HEK293T (cell line): ENCODE measurements at regions not wholly inside any gene's neighbourhood (a gene's known extent, or its start where the extent isn't known, plus 50 kb on each side); places are given as distances from the start of the nearest gene placed in this dataset.

Experiments used
- CTCF ChIA-PET: fragments of 350-600 bp; formaldehyde crosslinking; extraction: SDS; loops from one replicate; lab custom pipeline; 2021; ENCODE audit warnings: antibody characterized with exemption, inconsistent platforms; lab: Yijun Ruan, JAX
- POLR2A ChIA-PET: fragments of 350-600 bp; formaldehyde crosslinking; extraction: SDS; loops from one replicate; lab custom pipeline; 2020; ENCODE audit warnings: antibody characterized with exemption, inconsistent platforms; lab: Yijun Ruan, JAX
- DNase-seq: peaks from one replicate; pipeline ENCODE4 v3.0.0; 2012; ENCODE audit warnings: mixed read lengths; ENCODE audit errors: extremely low spot score
- ARNT ChIP-seq: fragments of 450-650 bp; IDR thresholded peaks from 2 replicates; pipeline ENCODE4 v1.6.1; 2017; ENCODE audit warnings: mild to moderate bottlenecking
- BHLHE40 ChIP-seq: fragments of 450-650 bp; IDR thresholded peaks from 2 replicates; pipeline ENCODE4 v1.6.1; 2016; ENCODE audit warnings: mild to moderate bottlenecking, moderate library complexity, borderline replicate concordance
- CTBP1 ChIP-seq: fragments of 450-650 bp; IDR thresholded peaks from 2 replicates; pipeline ENCODE4 v1.6.1; 2016; ENCODE audit warnings: borderline replicate concordance
- ELF4 ChIP-seq: fragments of 450-650 bp; IDR thresholded peaks from 2 replicates; pipeline ENCODE4 v1.6.1; 2017; ENCODE audit warnings: antibody characterized with exemption
- FOXA1 ChIP-seq: fragments of 450-650 bp; IDR thresholded peaks from 2 replicates; pipeline ENCODE4 v1.6.1; 2016; ENCODE audit warnings: mild to moderate bottlenecking
- FOXK2 ChIP-seq: fragments of 450-650 bp; IDR thresholded peaks from 2 replicates; pipeline ENCODE4 v1.6.1; 2016; ENCODE audit warnings: mild to moderate bottlenecking
- FOXM1 ChIP-seq: fragments of 450-650 bp; IDR thresholded peaks from 2 replicates; pipeline ENCODE4 v1.6.1; 2017; ENCODE audit warnings: mild to moderate bottlenecking, borderline replicate concordance
- HDGF ChIP-seq: fragments of 450-650 bp; IDR thresholded peaks from 2 replicates; pipeline ENCODE4 v1.6.1; 2017; ENCODE audit warnings: antibody characterized with exemption, borderline replicate concordance
- L3MBTL2 ChIP-seq: fragments of 450-650 bp; conservative IDR thresholded peaks from 2 replicates; pipeline ENCODE4 v1.6.1; 2016; ENCODE audit warnings: mild to moderate bottlenecking
- LEF1 ChIP-seq: fragments of 450-650 bp; IDR thresholded peaks from 2 replicates; pipeline ENCODE4 v1.6.1; 2017; ENCODE audit warnings: mild to moderate bottlenecking, borderline replicate concordance
- NFRKB ChIP-seq: fragments of 450-650 bp; IDR thresholded peaks from 2 replicates; pipeline ENCODE4 v1.6.1; 2016; ENCODE audit warnings: mild to moderate bottlenecking, moderate library complexity
- PKNOX1 ChIP-seq: fragments of 450-650 bp; IDR thresholded peaks from 2 replicates; pipeline ENCODE4 v1.6.1; 2016
- SP1 ChIP-seq: fragments of 450-650 bp; IDR thresholded peaks from 2 replicates; pipeline ENCODE4 v1.6.1; 2017
- SUZ12 ChIP-seq: fragments of 450-650 bp; IDR thresholded peaks from 2 replicates; pipeline ENCODE4 v1.6.1; 2016; ENCODE audit warnings: mild to moderate bottlenecking
- TARDBP ChIP-seq: fragments of 450-650 bp; IDR thresholded peaks from 2 replicates; pipeline ENCODE4 v1.6.1; 2016
- ZNF384 ChIP-seq: fragments of 450-650 bp; IDR thresholded peaks from 2 replicates; pipeline ENCODE4 v1.6.1; 2016

DNA sequence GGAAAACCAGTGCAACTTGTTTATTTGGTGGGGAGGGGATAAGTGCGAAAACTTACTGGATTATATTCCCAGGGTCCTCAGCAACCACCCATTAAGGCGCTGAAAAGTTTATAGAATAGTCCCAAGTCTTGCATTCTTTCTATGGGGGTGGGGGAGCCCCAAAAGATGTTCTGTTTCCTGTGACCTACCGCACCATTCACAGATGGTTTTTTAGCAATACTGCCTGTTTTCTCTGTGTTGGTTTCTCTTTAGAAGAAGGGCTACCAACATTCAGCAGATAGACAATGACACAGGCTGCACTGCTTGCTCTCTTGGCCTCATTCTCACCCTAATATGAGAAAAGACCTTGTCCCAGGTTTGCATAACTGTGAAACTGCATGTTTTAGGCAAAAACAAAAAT, 86.5 kb downstream of the FAM76B start:
- ChIA-PET POLR2A (no interaction called here), CTCF (no interaction called here)
- DNase-seq: no peak
- TF ChIP-seq FOXA1: no peak
- no peak for TF ChIP-seq L3MBTL2
- no peak for TF ChIP-seq ARNT
- TF ChIP-seq SP1: no peak
- no peak for TF ChIP-seq LEF1
- no peak for TF ChIP-seq TARDBP
- no peak for TF ChIP-seq FOXK2
- no peak for TF ChIP-seq PKNOX1
- TF ChIP-seq BHLHE40: no peak
- TF ChIP-seq SUZ12: no peak
- no peak for TF ChIP-seq NFRKB

GRCh38 chr11:95702526-95702925, 87.1 kb downstream of the FAM76B start:
- DNase-seq: no peak
- no peak for TF ChIP-seq ELF4
- no peak for TF ChIP-seq FOXK2
- TF ChIP-seq SP1: no peak
- no peak for TF ChIP-seq FOXM1
- TF ChIP-seq NFRKB: no peak
- no peak for TF ChIP-seq ARNT
- TF ChIP-seq HDGF: no peak
- TF ChIP-seq BHLHE40: no peak
- TF ChIP-seq ZNF384: no peak
- TF ChIP-seq TARDBP: no peak
- no peak for TF ChIP-seq PKNOX1
- no peak for TF ChIP-seq L3MBTL2
- no peak for TF ChIP-seq FOXA1
- TF ChIP-seq SUZ12: no peak
- TF ChIP-seq LEF1: no peak
- TF ChIP-seq CTBP1: no peak
- CTCF ChIA-PET: no interaction called here
- POLR2A ChIA-PET: no interaction called here

- ChIA-PET CTCF (no interaction called here), POLR2A (no interaction called here)
- DNase-seq: no peak
- TF ChIP-seq SUZ12: no peak
Measured at GRCh38 chr11:95700471-95700817, 89.1 kb downstream of the FAM76B start.

- TF ChIP-seq TARDBP (no peak), HDGF (no peak), CTBP1 (no peak), FOXA1 (no peak), PKNOX1 (no peak), ARNT (no peak), LEF1 (no peak), SP1 (no peak), FOXM1 (no peak), BHLHE40 (no peak), NFRKB (no peak), SUZ12 (no peak), ZNF384 (no peak), L3MBTL2 (no peak), FOXK2 (no peak), ELF4 (no peak)
- POLR2A ChIA-PET: no interaction called here
- CTCF ChIA-PET: interaction anchor here (0.8 kb wide), 1 partner anchor 545 kb away, joined by 4 read pairs; no protein-coding TSS in a partner anchor
- no peak for DNase-seq
Measured at GRCh38 chr11:95699631-95700470, 89.7 kb downstream of the FAM76B start.

GRCh38 chr11:95698676-95699557, 90.7 kb downstream of the FAM76B start:
- DNase-seq: no peak

More at GRCh38 chr11:95698676-95699557, 90.7 kb downstream of the FAM76B start:
- TF ChIP-seq NFRKB (no peak), FOXA1 (no peak), FOXM1 (no peak), PKNOX1 (no peak), BHLHE40 (no peak), L3MBTL2 (no peak), LEF1 (no peak), TARDBP (no peak), FOXK2 (no peak), ZNF384 (no peak)
- ChIA-PET CTCF (interaction anchor here (0.8 kb wide), 1 partner anchor 544 kb away, joined by 4 read pairs; no protein-coding TSS in a partner anchor), POLR2A (no interaction called here)
